Right lobe of liver (tissue), 4 donors: ENCODE measurements at regions not wholly inside any gene's neighbourhood (a gene's known extent, or its start where the extent isn't known, plus 50 kb on each side); places are given as distances from the start of the nearest gene placed in this dataset.

Experiments
- POLR2A ChIP-seq: fragments of 450-650 bp; IDR thresholded peaks from one replicate; pipeline ENCODE4 v1.6.1; 2017; ENCODE audit warnings: antibody characterized with exemption, mild to moderate bottlenecking
- TF ChIP-seq, protein P1 (sequence below), 4 donors: fragments of 200-600 bp in 3 of 4; fragments of 450-650 bp in 1 of 4; IDR thresholded peaks; one replicate each; pipeline versions ENCODE4 v1.5.1 to v1.8.0; 2016 to 2022; ENCODE audit warnings: antibody characterized with exemption in 4 of 4, mild to moderate bottlenecking in 2 of 4
- donor health status: DM: no; HTN: no; CAD: no.
- donor health status: DM: no; HTN: no; CAD: no.
- donor health status: DM: no; HTN: yes; CAD: no.

GRCh38 chr18:54529444-54529843 is 61.6 kb upstream of the DYNAP start:
- TF ChIP-seq, protein P1, sequence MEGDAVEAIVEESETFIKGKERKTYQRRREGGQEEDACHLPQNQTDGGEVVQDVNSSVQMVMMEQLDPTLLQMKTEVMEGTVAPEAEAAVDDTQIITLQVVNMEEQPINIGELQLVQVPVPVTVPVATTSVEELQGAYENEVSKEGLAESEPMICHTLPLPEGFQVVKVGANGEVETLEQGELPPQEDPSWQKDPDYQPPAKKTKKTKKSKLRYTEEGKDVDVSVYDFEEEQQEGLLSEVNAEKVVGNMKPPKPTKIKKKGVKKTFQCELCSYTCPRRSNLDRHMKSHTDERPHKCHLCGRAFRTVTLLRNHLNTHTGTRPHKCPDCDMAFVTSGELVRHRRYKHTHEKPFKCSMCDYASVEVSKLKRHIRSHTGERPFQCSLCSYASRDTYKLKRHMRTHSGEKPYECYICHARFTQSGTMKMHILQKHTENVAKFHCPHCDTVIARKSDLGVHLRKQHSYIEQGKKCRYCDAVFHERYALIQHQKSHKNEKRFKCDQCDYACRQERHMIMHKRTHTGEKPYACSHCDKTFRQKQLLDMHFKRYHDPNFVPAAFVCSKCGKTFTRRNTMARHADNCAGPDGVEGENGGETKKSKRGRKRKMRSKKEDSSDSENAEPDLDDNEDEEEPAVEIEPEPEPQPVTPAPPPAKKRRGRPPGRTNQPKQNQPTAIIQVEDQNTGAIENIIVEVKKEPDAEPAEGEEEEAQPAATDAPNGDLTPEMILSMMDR (IDR thresholded peaks at IDR 0.05) = no peak
- TF ChIP-seq POLR2A = no peak
